CD4-positive, alpha-beta T cell treated with Interleukin-4 for 1 hour (primary cell): ENCODE measurements at regions not wholly inside any gene's neighbourhood (a gene's known extent, or its start where the extent isn't known, plus 50 kb on each side); places are given as distances from the start of the nearest gene placed in this dataset.
"Not testable (repeated sequence)": the region's sequence is repeated elsewhere in the genome, so short reads cannot be mapped to it uniquely, and the experiment has no call there.

Experiments used
- DNase-seq, 2 donors: peaks; one replicate each; pipeline ENCODE4 v3.0.0-alpha.2; 2020 to 2022

- no peak for DNase-seq
Observed at GRCh38 chr2:204365811-204366210, 179.5 kb upstream of the PARD3B start.

GRCh38 chr2:204367466-204367865 is 177.8 kb upstream of the PARD3B start:
- no peak for DNase-seq

- DNase-seq = no peak
Observed at GRCh38 chr2:204370172-204370718, 175.0 kb upstream of the PARD3B start.

- DNase-seq = no peak
Observed at GRCh38 chr2:204373942-204374341, 171.3 kb upstream of the PARD3B start.

- DNase-seq = no peak
Observed at GRCh38 chr2:204380141-204380881, 165.0 kb upstream of the PARD3B start.

- no peak for DNase-seq
Observed at GRCh38 chr2:204386668-204387067, 158.6 kb upstream of the PARD3B start.

- DNase-seq = no peak
Observed at GRCh38 chr2:204389120-204389519, 156.2 kb upstream of the PARD3B start.

- DNase-seq = no peak
Observed at GRCh38 chr2:204389856-204390255, 155.4 kb upstream of the PARD3B start.

- no peak for DNase-seq
Observed at GRCh38 chr2:204395539-204395938, 149.7 kb upstream of the PARD3B start.

GRCh38 chr2:204401114-204401513 is 144.2 kb upstream of the PARD3B start:
- no peak for DNase-seq

- no peak for DNase-seq
Observed at GRCh38 chr2:204407204-204408014, 137.9 kb upstream of the PARD3B start.

GRCh38 chr2:204412782-204413181 is 132.5 kb upstream of the PARD3B start:
- not testable (repeated sequence) for DNase-seq

- no peak for DNase-seq
Observed at GRCh38 chr2:204415406-204416181, 129.7 kb upstream of the PARD3B start.

- DNase-seq = no peak
Observed at GRCh38 chr2:204416236-204416635, 129.0 kb upstream of the PARD3B start.

- DNase-seq = no peak
Observed at GRCh38 chr2:204425821-204426220, 119.5 kb upstream of the PARD3B start.

- no peak for DNase-seq
Observed at GRCh38 chr2:204428675-204429074, 116.6 kb upstream of the PARD3B start.

GRCh38 chr2:204431529-204431928 is 113.7 kb upstream of the PARD3B start:
- no peak for DNase-seq

GRCh38 chr2:204432196-204432595 is 113.1 kb upstream of the PARD3B start:
- DNase-seq = no peak

- no peak for DNase-seq
Observed at GRCh38 chr2:204434660-204435462, 110.4 kb upstream of the PARD3B start.

GRCh38 chr2:204436230-204436629 is 109.0 kb upstream of the PARD3B start:
- no peak for DNase-seq

GRCh38 chr2:204437408-204437807 is 107.9 kb upstream of the PARD3B start:
- no peak for DNase-seq
